Urothelium cell line (cell line): ENCODE measurements at regions not wholly inside any gene's neighbourhood (a gene's known extent, or its start where the extent isn't known, plus 50 kb on each side); places are given as distances from the start of the nearest gene placed in this dataset.

Experiments
- DNase-seq: peaks from one replicate; pipeline ENCODE4 v3.0.0; 2011; ENCODE audit warnings: low spot score, mixed read lengths
- FAIRE-seq: peaks from 2 replicates; lab custom pipeline; 2011; peaks lifted over from hg19 to GRCh38; lab: Jason Lieb, UNC

- no peak for FAIRE-seq
- DNase-seq: peak; percentile 64
These were observed 268.8 kb downstream of the SEC14L1 start for GRCh38 chr17:77409282-77410161.

- no peak for FAIRE-seq
- DNase-seq: no peak
These were observed 269.7 kb downstream of the SEC14L1 start for GRCh38 chr17:77410470-77410869.

- FAIRE-seq: no peak
- DNase-seq: no peak
These were observed 274.1 kb downstream of the SEC14L1 start for GRCh38 chr17:77414811-77415400.

GRCh38 chr17:77416105-77416713 lies 275.4 kb downstream of the SEC14L1 start:
- DNase-seq (no peak), FAIRE-seq (no peak)

GRCh38 chr17:77417575-77417974 lies 276.8 kb downstream of the SEC14L1 start:
- no peak for FAIRE-seq
- DNase-seq: no peak

- FAIRE-seq (no peak), DNase-seq (no peak)
These were observed 277.8 kb downstream of the SEC14L1 start for GRCh38 chr17:77418609-77419008.

GRCh38 chr17:77419095-77419494 lies 278.3 kb downstream of the SEC14L1 start:
- no peak for DNase-seq
- no peak for FAIRE-seq

- DNase-seq: no peak
- FAIRE-seq: no peak
These were observed 278.9 kb downstream of the SEC14L1 start for GRCh38 chr17:77419547-77420094.

GRCh38 chr17:77420095-77420803 lies 279.5 kb downstream of the SEC14L1 start:
- no peak for FAIRE-seq
- DNase-seq: no peak

GRCh38 chr17:77420804-77421629 lies 280.2 kb downstream of the SEC14L1 start:
- FAIRE-seq: peak; percentile 90

GRCh38 chr17:77421630-77421972 lies 280.8 kb downstream of the SEC14L1 start:
- DNase-seq (no peak), FAIRE-seq (no peak)

More at GRCh38 chr17:77420804-77421629, 280.2 kb downstream of the SEC14L1 start:
- peak; percentile 92 for DNase-seq

GRCh38 chr17:77422104-77422747 lies 281.5 kb downstream of the SEC14L1 start:
- FAIRE-seq (no peak), DNase-seq (no peak)

- FAIRE-seq (no peak), DNase-seq (no peak)
These were observed 282.0 kb downstream of the SEC14L1 start for GRCh38 chr17:77422748-77423113.

- FAIRE-seq (peak; percentile 9), DNase-seq (peak; percentile 69)
These were observed 283.1 kb downstream of the SEC14L1 start for GRCh38 chr17:77423589-77424451.

- FAIRE-seq: peak; percentile 52
- DNase-seq: peak; percentile 73
These were observed 284.0 kb downstream of the SEC14L1 start for GRCh38 chr17:77424585-77425344.

- DNase-seq: no peak
- no peak for FAIRE-seq
These were observed 284.6 kb downstream of the SEC14L1 start for GRCh38 chr17:77425348-77425747.

- FAIRE-seq (no peak), DNase-seq (peak; percentile 92)
These were observed 285.2 kb downstream of the SEC14L1 start for GRCh38 chr17:77425791-77426641.
